Endodermal cell (in vitro differentiated cells): ENCODE measurements at regions not wholly inside any gene's neighbourhood (a gene's known extent, or its start where the extent isn't known, plus 50 kb on each side); places are given as distances from the start of the nearest gene placed in this dataset.

Experiments
- DNase-seq: peaks from one replicate; pipeline ENCODE4 v3.0.0-alpha.2; 2017
- H3K27ac ChIP-seq: 2 replicates; pipeline ENCODE4 v1.5.1; 2013; ENCODE audit warnings: mild to moderate bottlenecking, low read depth, low read length, moderate library complexity
- H3K27me3 ChIP-seq: 2 replicates; pipeline ENCODE4 v1.6.1; 2013; ENCODE audit warnings: mild to moderate bottlenecking, low read length, moderate library complexity; ENCODE audit not compliant: insufficient read depth, control insufficient read depth, poor library complexity, severe bottlenecking
- H3K36me3 ChIP-seq: 2 replicates; pipeline ENCODE4 v1.7.0; 2013; ENCODE audit warnings: mild to moderate bottlenecking, low read length, moderate library complexity; ENCODE audit not compliant: control insufficient read depth, insufficient read depth
- H3K4me1 ChIP-seq: one replicate; pipeline ENCODE4 v1.7.0; 2013; ENCODE audit warnings: low read length; ENCODE audit not compliant: control insufficient read depth, insufficient read depth
- H3K4me3 ChIP-seq: 2 replicates; pipeline ENCODE4 v1.5.1; 2013; ENCODE audit warnings: mild to moderate bottlenecking, low read length, moderate library complexity
- H3K9ac ChIP-seq: 2 replicates; pipeline ENCODE4 v1.6.1; 2013; ENCODE audit warnings: mild to moderate bottlenecking, low read length, moderate library complexity; ENCODE audit not compliant: poor library complexity, severe bottlenecking; ENCODE audit errors: extremely low read depth
- H3K9me3 ChIP-seq: 2 replicates; pipeline ENCODE4 v1.6.1; 2013; ENCODE audit warnings: mild to moderate bottlenecking, low read length, moderate library complexity; ENCODE audit not compliant: control insufficient read depth
- H3K27ac Mint-ChIP-seq: 2 replicates; pipeline ENCODE4 v1.8.0; 2020; ENCODE audit warnings: mixed read lengths
- H3K27me3 Mint-ChIP-seq: 2 replicates; pipeline ENCODE4 v1.8.0; 2021; ENCODE audit warnings: mild to moderate bottlenecking, mixed read lengths; ENCODE audit not compliant: insufficient read depth
- H3K36me3 Mint-ChIP-seq: 2 replicates; pipeline ENCODE4 v1.8.0; 2020; ENCODE audit warnings: low read depth, mixed read lengths
- H3K4me1 Mint-ChIP-seq: 2 replicates; pipeline ENCODE4 v1.8.0; 2020; ENCODE audit warnings: mixed read lengths
- H3K4me3 Mint-ChIP-seq: 2 replicates; pipeline ENCODE4 v1.8.0; 2020; ENCODE audit warnings: mild to moderate bottlenecking, moderate library complexity, mixed read lengths
- H3K9me3 Mint-ChIP-seq: 2 replicates; pipeline ENCODE4 v1.8.0; 2020; ENCODE audit warnings: mild to moderate bottlenecking, mixed read lengths
- WGBS, 2 experiments: methylation state at CpG; one replicate each; pipeline versions ENCODE4 v1.1.5 to v1.1.7; 2013; ENCODE audit warnings: missing lambda C conversion rate in 2 of 2, mixed read lengths in 1 of 2; ENCODE audit not compliant: insufficient coverage in 1 of 2, insufficient read length in 1 of 2; 5-methylcytosine and 5-hydroxymethylcytosine counted together
- TF ChIP-seq, protein P1 (sequence below): fragments of 200-600 bp; sonication (generic); conservative IDR thresholded peaks from 2 replicates; pipeline ENCODE4 v1.5.0; 2021; ENCODE audit warnings: antibody characterized with exemption, mild to moderate bottlenecking

DNA sequence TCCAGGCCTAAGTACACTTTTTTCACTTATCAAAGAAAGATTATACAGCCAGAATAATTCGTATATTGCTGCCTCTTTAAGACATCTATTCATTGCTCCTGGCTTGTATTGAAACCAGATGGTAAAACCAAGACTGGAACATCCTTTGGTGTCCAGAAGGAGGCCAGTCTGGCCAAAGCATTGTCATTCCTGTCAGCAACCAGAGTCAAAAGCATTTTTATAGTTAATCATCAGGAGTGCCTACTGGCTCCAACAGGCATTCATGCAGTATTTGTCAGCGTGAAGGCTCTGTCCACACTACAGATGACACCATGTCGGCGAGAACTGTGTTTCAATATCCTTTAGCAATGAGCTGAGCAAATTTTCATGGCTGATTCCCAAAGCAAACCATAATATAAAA lies 118.0 kb upstream of the G2E3 start:
- H3K27ac ChIP-seq = no peak overlapping the region
- no peak for DNase-seq
- TF ChIP-seq, protein P1, sequence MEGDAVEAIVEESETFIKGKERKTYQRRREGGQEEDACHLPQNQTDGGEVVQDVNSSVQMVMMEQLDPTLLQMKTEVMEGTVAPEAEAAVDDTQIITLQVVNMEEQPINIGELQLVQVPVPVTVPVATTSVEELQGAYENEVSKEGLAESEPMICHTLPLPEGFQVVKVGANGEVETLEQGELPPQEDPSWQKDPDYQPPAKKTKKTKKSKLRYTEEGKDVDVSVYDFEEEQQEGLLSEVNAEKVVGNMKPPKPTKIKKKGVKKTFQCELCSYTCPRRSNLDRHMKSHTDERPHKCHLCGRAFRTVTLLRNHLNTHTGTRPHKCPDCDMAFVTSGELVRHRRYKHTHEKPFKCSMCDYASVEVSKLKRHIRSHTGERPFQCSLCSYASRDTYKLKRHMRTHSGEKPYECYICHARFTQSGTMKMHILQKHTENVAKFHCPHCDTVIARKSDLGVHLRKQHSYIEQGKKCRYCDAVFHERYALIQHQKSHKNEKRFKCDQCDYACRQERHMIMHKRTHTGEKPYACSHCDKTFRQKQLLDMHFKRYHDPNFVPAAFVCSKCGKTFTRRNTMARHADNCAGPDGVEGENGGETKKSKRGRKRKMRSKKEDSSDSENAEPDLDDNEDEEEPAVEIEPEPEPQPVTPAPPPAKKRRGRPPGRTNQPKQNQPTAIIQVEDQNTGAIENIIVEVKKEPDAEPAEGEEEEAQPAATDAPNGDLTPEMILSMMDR = no peak
- H3K4me3 Mint-ChIP-seq = no peak overlapping the region
- H3K27ac Mint-ChIP-seq = no peak overlapping the region
- no peaks in the 10 kb centered on the region for H3K27me3 Mint-ChIP-seq
- 86 to 95% methylated on average over 4 of the region's 4 CpGs for WGBS, 2 experiments
- H3K9me3 ChIP-seq = no peaks in the 10 kb centered on the region
- no peaks in the 10 kb centered on the region for H3K27me3 ChIP-seq
- H3K9me3 Mint-ChIP-seq = no peaks in the 10 kb centered on the region
- H3K36me3 Mint-ChIP-seq = no peaks in the 10 kb centered on the region
- no peak overlapping the region for H3K9ac ChIP-seq
- no peak overlapping the region for H3K4me3 ChIP-seq
- H3K4me1 Mint-ChIP-seq = peaks cover 2% of the 10 kb centered on the region
- no peaks in the 10 kb centered on the region for H3K4me1 ChIP-seq
- H3K36me3 ChIP-seq = no peaks in the 10 kb centered on the region

DNA sequence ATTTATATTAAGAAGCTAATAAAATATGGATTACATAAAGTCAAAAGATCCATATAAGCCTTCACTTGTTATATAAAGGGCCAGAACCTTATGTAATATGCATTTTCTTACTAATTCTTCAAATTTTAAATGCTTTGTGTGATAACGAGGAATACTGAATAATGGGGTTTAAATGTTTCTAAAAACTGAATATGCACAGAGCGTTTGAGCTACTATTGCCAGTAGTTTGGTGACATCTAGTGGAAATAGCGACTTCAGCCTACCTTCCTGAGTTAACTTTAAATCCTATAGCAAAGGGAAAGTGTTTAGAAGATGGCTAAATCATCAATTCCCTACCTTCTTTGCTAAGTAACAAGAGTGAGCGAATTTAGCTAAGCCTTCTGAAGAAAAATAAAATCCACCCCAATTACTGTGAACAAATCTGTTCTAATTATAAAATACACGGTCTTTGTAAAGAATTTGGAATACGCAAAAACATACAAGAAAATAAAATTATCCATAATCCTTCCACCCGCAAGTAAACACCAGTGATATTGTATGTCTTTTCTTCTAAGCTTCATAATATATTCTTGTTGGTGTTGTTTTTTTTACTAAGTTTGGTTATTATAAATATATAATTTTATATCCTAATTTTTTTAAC lies 115.5 kb upstream of the G2E3 start:
- Mint-ChIP-seq H3K27ac (no peak overlapping the region), H3K27me3 (no peaks in the 10 kb centered on the region), H3K9me3 (no peaks in the 10 kb centered on the region), H3K36me3 (no peaks in the 10 kb centered on the region), H3K4me1 (peaks cover 2% of the 10 kb centered on the region), H3K4me3 (no peak overlapping the region)
- H3K9me3 ChIP-seq = no peaks in the 10 kb centered on the region
- no peaks in the 10 kb centered on the region for H3K4me1 ChIP-seq
- TF ChIP-seq, protein P1 = peak; percentile 89
- H3K9ac ChIP-seq = no peak overlapping the region
- H3K36me3 ChIP-seq = no peaks in the 10 kb centered on the region
- no peak overlapping the region for H3K27ac ChIP-seq
- no peak for DNase-seq
- no peaks in the 10 kb centered on the region for H3K27me3 ChIP-seq
- WGBS, 2 experiments = 30 to 43% methylated on average over 2 to 6 of the region's 7 CpGs
- no peak overlapping the region for H3K4me3 ChIP-seq

DNA sequence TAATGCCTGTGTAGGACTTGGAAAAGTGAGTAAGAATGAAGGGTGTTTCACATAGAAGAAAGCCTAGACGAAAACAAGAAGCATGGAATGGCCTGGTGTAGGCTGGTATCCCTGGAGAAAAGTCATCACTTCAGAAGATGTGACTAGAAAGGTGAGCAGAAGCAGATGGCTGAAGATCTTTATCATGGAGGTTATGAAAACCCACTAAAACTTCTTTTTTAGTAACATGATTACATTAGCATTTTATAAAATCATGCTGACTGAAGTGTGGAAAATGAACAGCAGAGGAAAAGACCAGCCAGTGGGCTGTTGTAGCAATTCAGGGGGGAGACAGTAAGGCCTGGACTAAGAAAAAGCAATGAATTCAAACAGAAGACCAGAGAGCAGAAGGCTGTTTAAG lies 114.5 kb upstream of the G2E3 start:
- Histone ChIP-seq H3K4me1 (no peaks in the 10 kb centered on the region), H3K9me3 (no peaks in the 10 kb centered on the region), H3K27ac (no peak overlapping the region), H3K27me3 (no peaks in the 10 kb centered on the region), H3K9ac (no peak overlapping the region), H3K36me3 (no peaks in the 10 kb centered on the region), H3K4me3 (no peak overlapping the region)
- Mint-ChIP-seq H3K27ac (no peak overlapping the region), H3K27me3 (no peaks in the 10 kb centered on the region), H3K9me3 (no peaks in the 10 kb centered on the region), H3K4me3 (no peak overlapping the region), H3K36me3 (no peaks in the 10 kb centered on the region), H3K4me1 (peaks cover 7% of the 10 kb centered on the region)
- WGBS, 2 experiments = 91% methylated on average over 1 of the region's 1 CpG; no CpG with 5 or more reads in 1 of the 2 experiments
- DNase-seq = no peak
- TF ChIP-seq, protein P1 = no peak
